ENCODE measurements at regions not wholly inside any gene's neighbourhood (a gene's known extent, or its start where the extent isn't known, plus 50 kb on each side); places are given as distances from the start of the nearest gene placed in this dataset.

- H3K4me3 ChIP-seq, result peak overlapping the region; percentile 18
- TF ChIP-seq EP300 (IDR thresholded peaks at IDR 0.05), result no peak
- TF ChIP-seq CTCF (IDR thresholded peaks at IDR 0.05), result no peak
- TF ChIP-seq POLR2AphosphoS5 (IDR thresholded peaks at IDR 0.05), result no peak
- no peak for TF ChIP-seq POLR2A (IDR thresholded peaks at IDR 0.05)
- peak in 1 of 2 donors; percentile 53 for DNase-seq (ENCODE audit: low spot score in 2 of 2)
- H3K36me3 ChIP-seq, result no peaks in the 10 kb centered on the region
- peaks cover 62% of the 10 kb centered on the region for H3K27me3 ChIP-seq
- H3K4me1 ChIP-seq, result no peaks in the 10 kb centered on the region
- 42% methylated on average over 17 of the region's 18 CpGs for WGBS
- H3K27ac ChIP-seq, result no peak overlapping the region
- no peaks in the 10 kb centered on the region for H3K9me3 ChIP-seq
These were observed 88.4 kb upstream of the RTL6 start for GRCh38 chr22:44586351-44586990.

DNA sequence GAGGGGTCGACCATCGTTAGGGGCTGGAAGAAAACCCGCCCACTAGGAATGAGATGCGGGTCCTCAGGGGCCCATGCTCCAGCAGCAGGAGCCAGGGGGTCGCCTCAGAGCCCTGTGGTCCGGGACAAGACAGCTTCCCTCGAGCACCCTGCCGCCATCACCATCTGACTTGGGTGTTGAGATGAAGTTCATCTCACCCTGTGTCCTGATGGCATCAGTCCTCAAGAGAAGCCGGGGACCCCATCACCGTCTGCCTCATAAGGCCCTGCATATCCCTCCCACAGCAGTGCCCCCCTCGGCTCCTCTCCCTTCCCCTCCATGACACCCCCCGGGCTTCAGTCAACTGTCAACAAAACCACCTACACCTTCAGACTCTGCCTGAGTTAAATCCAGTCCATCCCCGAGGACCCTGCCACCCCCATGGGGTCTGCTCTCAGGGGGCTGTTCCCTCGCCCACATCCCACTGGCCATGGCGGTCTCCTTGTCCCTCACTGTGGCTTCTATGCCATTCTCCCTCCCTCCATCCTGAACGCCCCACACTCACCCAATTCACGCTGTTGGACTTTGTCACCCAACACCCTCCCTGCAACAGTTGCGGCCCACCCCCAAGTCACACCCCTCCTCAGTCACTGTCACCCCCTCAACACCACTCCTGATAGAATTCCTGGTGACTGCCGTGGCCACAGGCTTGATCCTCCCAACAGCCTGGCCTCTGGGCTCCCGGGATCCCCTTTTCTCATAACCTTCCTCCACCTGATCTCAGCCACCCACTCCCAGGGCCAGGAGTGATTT lies 87.7 kb upstream of the RTL6 start:
- H3K4me3 ChIP-seq, result no peak overlapping the region
- WGBS, result 83% methylated on average over 20 of the region's 20 CpGs
- H3K27me3 ChIP-seq, result peaks cover 57% of the 10 kb centered on the region
- H3K36me3 ChIP-seq, result no peaks in the 10 kb centered on the region
- H3K9me3 ChIP-seq, result no peaks in the 10 kb centered on the region
- TF ChIP-seq POLR2AphosphoS5 (IDR thresholded peaks at IDR 0.05), result no peak
- no peak for TF ChIP-seq POLR2A (IDR thresholded peaks at IDR 0.05)
- TF ChIP-seq CTCF (IDR thresholded peaks at IDR 0.05), result no peak
- no peak for TF ChIP-seq EP300 (IDR thresholded peaks at IDR 0.05)
- no peaks in the 10 kb centered on the region for H3K4me1 ChIP-seq
- peak; percentile 58 to 78 for DNase-seq (ENCODE audit: low spot score in 2 of 2)
- H3K27ac ChIP-seq, result no peak overlapping the region

DNA sequence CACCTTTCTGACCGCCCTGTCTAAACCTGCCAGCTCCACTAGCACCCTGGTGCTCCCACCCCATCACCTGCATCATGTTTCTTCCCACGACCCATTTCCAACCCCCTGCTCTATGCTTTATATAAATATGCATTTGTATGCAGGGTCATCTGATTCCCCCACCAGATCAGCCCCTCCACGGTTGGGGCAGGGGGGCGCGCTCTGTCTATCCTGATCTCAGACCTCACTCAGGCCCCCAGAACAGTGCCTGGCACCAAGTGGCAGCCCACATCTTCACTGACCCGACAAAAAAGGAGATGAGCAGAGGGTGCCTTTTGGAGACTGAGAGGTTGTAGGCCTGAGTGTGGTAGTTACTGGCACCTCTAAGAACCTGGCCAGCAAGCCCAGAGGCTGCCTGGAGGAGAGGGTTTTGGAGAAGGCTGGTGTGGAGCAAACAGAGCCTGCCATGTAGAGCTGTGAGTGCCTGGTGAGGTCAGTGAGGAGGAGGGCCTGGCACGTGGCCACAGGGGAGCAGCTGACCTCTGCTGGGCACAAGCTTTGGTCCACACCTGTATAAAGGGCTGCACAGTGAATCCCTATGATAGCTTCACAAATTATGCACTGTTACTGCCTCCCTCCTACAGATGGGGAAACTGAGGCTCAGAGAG lies 86.3 kb upstream of the RTL6 start:
- peak; percentile 32 to 44 for DNase-seq (ENCODE audit: low spot score in 2 of 2)

DNA sequence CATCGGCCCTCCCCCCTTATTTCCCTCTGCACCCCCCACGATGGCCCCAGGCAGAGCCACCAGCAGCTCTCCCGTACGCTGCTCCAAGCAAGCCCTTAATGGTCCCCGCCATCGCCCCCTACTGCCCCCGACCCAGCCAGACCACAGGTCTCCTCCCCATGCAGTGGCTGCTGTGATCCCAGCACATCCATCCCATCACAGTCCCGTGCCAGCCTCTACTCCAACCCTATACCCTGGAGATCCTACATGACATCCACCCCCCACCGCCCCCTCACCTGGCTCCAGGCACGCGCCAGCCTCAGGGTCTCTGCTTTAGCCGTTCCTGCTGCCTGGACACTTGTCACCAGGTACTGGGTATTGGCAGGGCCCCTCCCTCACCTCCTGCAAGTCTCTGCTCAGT lies 85.8 kb upstream of the RTL6 start:
- WGBS, result 69% methylated on average over 12 of the region's 12 CpGs
- Histone ChIP-seq H3K9me3 (no peaks in the 10 kb centered on the region), H3K4me1 (no peaks in the 10 kb centered on the region), H3K36me3 (no peaks in the 10 kb centered on the region), H3K27ac (no peak overlapping the region), H3K27me3 (peaks cover 48% of the 10 kb centered on the region), H3K4me3 (no peak overlapping the region)
- peak; percentile 44 to 69 for DNase-seq (ENCODE audit: low spot score in 2 of 2)
- TF ChIP-seq EP300 (IDR thresholded peaks at IDR 0.05), result no peak
- no peak for TF ChIP-seq POLR2A (IDR thresholded peaks at IDR 0.05)
- no peak for TF ChIP-seq CTCF (IDR thresholded peaks at IDR 0.05)
- TF ChIP-seq POLR2AphosphoS5 (IDR thresholded peaks at IDR 0.05), result no peak

More for the DNA sequence above, 86.3 kb upstream of the RTL6 start:
- no peaks in the 10 kb centered on the region for H3K9me3 ChIP-seq
- no peak overlapping the region for H3K4me3 ChIP-seq
- no peaks in the 10 kb centered on the region for H3K4me1 ChIP-seq
- WGBS, result 79% methylated on average over 7 of the region's 7 CpGs
- H3K36me3 ChIP-seq, result no peaks in the 10 kb centered on the region
- no peak overlapping the region for H3K27ac ChIP-seq
- no peak for TF ChIP-seq EP300 (IDR thresholded peaks at IDR 0.05)
- no peak for TF ChIP-seq POLR2A (IDR thresholded peaks at IDR 0.05)
- no peak for TF ChIP-seq POLR2AphosphoS5 (IDR thresholded peaks at IDR 0.05)
- no peak for TF ChIP-seq CTCF (IDR thresholded peaks at IDR 0.05)
- peaks cover 48% of the 10 kb centered on the region for H3K27me3 ChIP-seq

Measured in suprapubic skin (tissue), 4 donors.